Fibroblast of lung (primary cell): ENCODE measurements at regions not wholly inside any gene's neighbourhood (a gene's known extent, or its start where the extent isn't known, plus 50 kb on each side); places are given as distances from the start of the nearest gene placed in this dataset.

Experiments used
- EZH2 ChIP-seq: IDR thresholded peaks from 2 replicates; pipeline ENCODE4 v1.5.1; 2012; ENCODE audit warnings: low read length, control low read depth, mild to moderate bottlenecking; ENCODE audit errors: missing control alignments
- TF ChIP-seq, protein P1 (sequence below), 2 donors: IDR thresholded peaks in 1 of 2; conservative IDR thresholded peaks in 1 of 2; 1 replicate in 1 of 2; 2 replicates in 1 of 2; pipeline ENCODE4 v1.5.1; 2011 to 2012; ENCODE audit warnings: low read length in 2 of 2, control low read depth in 1 of 2, inconsistent platforms in 1 of 2, low read depth in 1 of 2, mild to moderate bottlenecking in 1 of 2

DNA sequence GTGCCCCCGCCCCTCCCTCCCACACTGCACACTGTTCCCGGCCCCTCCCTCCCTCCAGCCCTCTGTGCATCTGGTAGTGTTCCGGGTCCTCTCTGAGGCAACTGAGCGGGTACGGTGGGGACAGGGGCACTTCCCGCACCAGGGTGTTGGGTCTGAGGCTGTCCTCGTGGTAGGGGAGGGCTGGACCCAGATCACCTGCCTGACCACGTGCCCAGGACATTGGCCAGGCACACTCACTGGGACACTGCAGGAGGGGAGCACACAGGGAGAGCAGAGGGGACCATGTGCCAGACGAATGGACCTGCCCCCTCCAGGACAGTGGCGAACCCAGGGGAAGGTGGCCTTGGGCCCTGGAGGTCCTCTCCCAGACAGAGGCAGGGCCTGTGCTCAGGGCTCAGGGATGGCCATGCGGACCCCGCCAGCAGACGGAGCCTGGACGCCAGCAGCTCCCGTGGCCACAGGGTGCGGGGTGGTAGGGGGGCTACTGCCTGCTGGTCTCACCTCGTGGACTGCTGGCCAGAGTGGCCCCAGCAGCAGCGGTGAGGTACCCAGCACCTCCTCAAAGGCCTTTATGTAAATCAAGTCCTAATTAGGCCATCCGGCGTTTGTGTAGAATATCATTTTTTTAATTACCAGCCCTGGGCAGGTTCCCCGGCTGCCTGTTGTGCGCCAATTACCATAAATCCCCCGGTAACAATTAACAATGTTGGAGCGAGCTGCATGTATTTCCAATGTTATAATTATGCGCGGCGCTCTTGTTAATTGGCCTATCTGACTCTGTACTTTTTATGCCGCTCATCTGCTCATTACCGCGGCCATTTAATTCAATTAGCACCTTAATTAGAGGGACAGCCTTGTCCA, 106.9 kb downstream of the FAM53A start:
- TF ChIP-seq, protein P1, sequence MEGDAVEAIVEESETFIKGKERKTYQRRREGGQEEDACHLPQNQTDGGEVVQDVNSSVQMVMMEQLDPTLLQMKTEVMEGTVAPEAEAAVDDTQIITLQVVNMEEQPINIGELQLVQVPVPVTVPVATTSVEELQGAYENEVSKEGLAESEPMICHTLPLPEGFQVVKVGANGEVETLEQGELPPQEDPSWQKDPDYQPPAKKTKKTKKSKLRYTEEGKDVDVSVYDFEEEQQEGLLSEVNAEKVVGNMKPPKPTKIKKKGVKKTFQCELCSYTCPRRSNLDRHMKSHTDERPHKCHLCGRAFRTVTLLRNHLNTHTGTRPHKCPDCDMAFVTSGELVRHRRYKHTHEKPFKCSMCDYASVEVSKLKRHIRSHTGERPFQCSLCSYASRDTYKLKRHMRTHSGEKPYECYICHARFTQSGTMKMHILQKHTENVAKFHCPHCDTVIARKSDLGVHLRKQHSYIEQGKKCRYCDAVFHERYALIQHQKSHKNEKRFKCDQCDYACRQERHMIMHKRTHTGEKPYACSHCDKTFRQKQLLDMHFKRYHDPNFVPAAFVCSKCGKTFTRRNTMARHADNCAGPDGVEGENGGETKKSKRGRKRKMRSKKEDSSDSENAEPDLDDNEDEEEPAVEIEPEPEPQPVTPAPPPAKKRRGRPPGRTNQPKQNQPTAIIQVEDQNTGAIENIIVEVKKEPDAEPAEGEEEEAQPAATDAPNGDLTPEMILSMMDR (conservative IDR thresholded peaks at IDR 0.05 in 1 of 2, IDR thresholded peaks at IDR 0.05 in 1 of 2; ENCODE audit: low read depth in 1 of 2, low read length in 2 of 2), result no peak
- TF ChIP-seq EZH2, result no peak
